ENCODE measurements at regions not wholly inside any gene's neighbourhood (a gene's known extent, or its start where the extent isn't known, plus 50 kb on each side); places are given as distances from the start of the nearest gene placed in this dataset.

DNA sequence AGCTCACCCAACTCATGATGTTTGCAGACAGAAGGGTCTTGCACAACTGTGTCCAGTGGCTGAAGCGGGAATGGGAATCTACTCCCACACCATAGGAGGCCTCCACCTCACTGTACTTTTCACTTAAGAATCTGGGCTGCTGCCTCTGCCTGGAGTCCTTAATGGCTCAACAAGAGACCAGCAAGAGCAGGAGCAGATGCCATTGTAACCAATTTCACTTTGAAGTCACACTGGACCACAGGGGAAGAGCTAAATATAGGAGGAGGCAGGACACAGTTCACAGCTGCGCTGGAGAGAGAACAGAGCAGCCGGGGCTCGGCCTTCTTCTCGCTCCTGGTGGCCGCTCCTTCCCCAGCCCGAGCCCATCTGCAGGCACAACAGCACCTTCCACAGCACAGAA lies 120.4 kb downstream of the SIPA1L2 start:
- Histone ChIP-seq H4K91ac (ENCODE audit: insufficient read depth, low read depth, low read length) (no peak overlapping the region), H3K4me1 (ENCODE audit: control insufficient read depth, insufficient read depth, low read length) (peaks cover 5% of the 10 kb centered on the region), H3K9me3 (ENCODE audit: control insufficient read depth, insufficient read depth, low read length) (no peaks in the 10 kb centered on the region), H2AK5ac (ENCODE audit: low read depth, low read length) (no peak overlapping the region), H3K4me3 (ENCODE audit: insufficient read depth, low read depth, low read length) (no peak overlapping the region), H2BK20ac (ENCODE audit: low read depth, low read length) (0 out of 2 replicates have a peak overlapping the region, but pooled peaks have one; percentile 22), H3K14ac (replicated peaks; ENCODE audit: low read depth, low read length) (0 out of 2 replicates have a peak overlapping the region, but pooled peaks have one; percentile 16), H4K5ac (ENCODE audit: low read depth, low read length) (no peak overlapping the region), H4K8ac (ENCODE audit: low read depth in 2 of 2, low read length in 2 of 2) (no peak overlapping the region), H3K4ac (ENCODE audit: low read depth, low read length) (peak overlapping the region; percentile 42; the same call in 1 of the 2 replicates), H3K9me1 (ENCODE audit: insufficient read depth, low read length) (peaks cover 10% of the 10 kb centered on the region), H2AFZ (replicated peaks; ENCODE audit: low read length, poor library complexity) (no peak overlapping the region), H3K9ac (ENCODE audit: low read depth, low read length) (no peak overlapping the region), H3K23ac (ENCODE audit: low read depth, low read length) (no peak overlapping the region), H2BK5ac (ENCODE audit: low read depth, low read length, poor library complexity, severe bottlenecking) (no peak overlapping the region), H2BK120ac (ENCODE audit: low read depth, low read length) (no peak overlapping the region), H3K27me3 (ENCODE audit: control insufficient read depth, insufficient read depth, low read length) (no peaks in the 10 kb centered on the region), H3K56ac (ENCODE audit: extremely low read depth, insufficient read depth, low read length) (no peak overlapping the region), H3K36me3 (ENCODE audit: control insufficient read depth, insufficient read depth, low read length) (peaks cover 7% of the 10 kb centered on the region; the same call in 1 of the 2 replicates), H2BK15ac (ENCODE audit: low read depth, low read length) (no peak overlapping the region), H3K18ac (ENCODE audit: low read depth, low read length) (no peak overlapping the region), H3K27ac (ENCODE audit: insufficient read depth, low read length) (no peak overlapping the region), H4K20me1 (ENCODE audit: insufficient read depth, low read length) (no peaks in the 10 kb centered on the region), H2AK9ac (replicated peaks; ENCODE audit: low read depth, low read length, poor library complexity) (no peak overlapping the region), H3K4me2 (ENCODE audit: low read depth, low read length) (0 out of 2 replicates have a peak overlapping the region, but pooled peaks have one; percentile 1), H3K79me1 (ENCODE audit: low read depth in 1 of 2, low read length in 2 of 2) (peaks cover 5 to 28% of the 10 kb centered on the region in 2 experiments; a peak in 3 of 4 replicates)
- TF ChIP-seq FOS (IDR thresholded peaks at IDR 0.05; ENCODE audit: low read depth, low read length) = no peak
- peak; percentile 75 for TF ChIP-seq CEBPB (IDR thresholded peaks at IDR 0.05; ENCODE audit: low read depth, low read length)
- TF ChIP-seq NFE2L2 (IDR thresholded peaks at IDR 0.05; ENCODE audit: low read depth, low read length) = no peak
- POLR2A ChIA-PET (ENCODE audit: unreplicated experiment) = no interaction called here
- CTCF ChIA-PET = no interaction called here
- BruUV-seq (replicated peaks) = no TSS peak
- intact Hi-C loops (cut with micrococcal nuclease) (no loop called here), in situ Hi-C loops (cut with MboI; ENCODE audit: low sequenced_read_pairs) (no loop called here), dilution Hi-C loops (cut with HindIII; ENCODE audit: low sequenced_read_pairs, unreplicated experiment) (no loop called here)
- peak; percentile 29 for DNase-seq
- peak; percentile 37 for ATAC-seq (ENCODE audit: low read depth)
- WGBS, 2 experiments (ENCODE audit: extremely low coverage in 2 of 2, insufficient read length in 1 of 2) = 65% methylated on average over 4 of the region's 7 CpGs; no CpG with 5 or more reads in 1 of the 2 experiments

Measured in IMR-90 (cell line).